HepG2 (cell line): ENCODE measurements at regions not wholly inside any gene's neighbourhood (a gene's known extent, or its start where the extent isn't known, plus 50 kb on each side); places are given as distances from the start of the nearest gene placed in this dataset.

ENCODE experiments used
- ATAC-seq: fragments of 200-7000 bp; cut with Tn5 transposase; 3 replicates; pipeline ENCODE4 v1.9.1; 2020; ENCODE audit warnings: mild to moderate bottlenecking, moderate library complexity
- BruUV-seq: library from RNA; stranded (reverse); fragments of 400-500 nt; replicated peaks from 2 replicates; lab custom pipeline; 2021; lab: Mats Ljungman, UMichigan
- CTCF ChIA-PET: fragments of 300-600 bp; formaldehyde crosslinking; extraction: SDS; loops from one replicate; lab custom pipeline; 2021; ENCODE audit warnings: low total read pairs, inconsistent platforms, low intra/inter-chr PET ratio; lab: Yijun Ruan, JAX
- POLR2A ChIA-PET: fragments of 350-600 bp; sonication (Branson Sonifier 250); formaldehyde crosslinking; loops from one replicate; lab custom pipeline; 2020; ENCODE audit warnings: antibody characterized with exemption, inconsistent platforms; lab: Yijun Ruan, JAX
- DNase-seq: peaks from one replicate; pipeline ENCODE4 v3.0.0-alpha.2; 2015; ENCODE audit warnings: low spot score
- FAIRE-seq: peaks from 3 replicates; lab custom pipeline; 2011; peaks lifted over from hg19 to GRCh38; lab: Jason Lieb, UNC
- H2AFZ ChIP-seq: one replicate; pipeline ENCODE4 v1.6.1; 2011; ENCODE audit warnings: low read length, inconsistent platforms
- H3K27ac ChIP-seq: fragments of 300-600 bp; 3 replicates; pipeline ENCODE4 v1.8.0; 2011; ENCODE audit warnings: mixed run types, mild to moderate bottlenecking, mixed read lengths, low read length, inconsistent platforms; ENCODE audit not compliant: insufficient read depth; ENCODE audit errors: extremely low read length
- H3K27me3 ChIP-seq, 2 experiments: fragments of 200-600 bp in 1 of 2; 2 replicates in 1 of 2; 3 replicates in 1 of 2; pipeline versions ENCODE4 v1.6.0 to v1.8.0; 2011; ENCODE audit warnings: low read length in 2 of 2, mild to moderate bottlenecking in 2 of 2, moderate library complexity in 2 of 2, inconsistent platforms in 1 of 2; ENCODE audit not compliant: insufficient read depth in 2 of 2, control insufficient read depth in 1 of 2
- H3K36me3 ChIP-seq, 2 experiments: fragments of 200-600 bp in 1 of 2; replicated peaks in 1 of 2; 2 replicates in 1 of 2; 3 replicates in 1 of 2; pipeline versions ENCODE4 v1.5.1 to v1.8.0; 2011; ENCODE audit warnings: low read length in 2 of 2, inconsistent platforms in 1 of 2; ENCODE audit not compliant: insufficient read depth in 2 of 2, control insufficient read depth in 1 of 2
- H3K4me1 ChIP-seq: 2 replicates; pipeline ENCODE4 v1.5.1; 2012; ENCODE audit warnings: low read length, inconsistent platforms; ENCODE audit not compliant: insufficient read depth
- H3K4me2 ChIP-seq: 2 replicates; pipeline ENCODE4 v1.6.0; 2011; ENCODE audit warnings: low read depth, low read length, inconsistent platforms
- H3K4me3 ChIP-seq, 3 experiments: fragments of 200-600 bp in 1 of 3; sonication (generic), shearing (Covaris generic) in 1 of 3; replicated peaks in 1 of 3; 2 replicates each; pipeline ENCODE4 v1.5.1; 2011 to 2016; ENCODE audit warnings: low read length in 3 of 3, inconsistent platforms in 2 of 3, low read depth in 2 of 3, mild to moderate bottlenecking in 2 of 3, control low read depth in 1 of 3, mixed read lengths in 1 of 3; ENCODE audit not compliant: insufficient read depth in 1 of 3
- H3K79me2 ChIP-seq: one replicate; pipeline ENCODE4 v1.6.1; 2011; ENCODE audit warnings: low read length, inconsistent platforms; ENCODE audit not compliant: insufficient read depth
- H3K9ac ChIP-seq: 2 replicates; pipeline ENCODE4 v1.6.0; 2011; ENCODE audit warnings: mild to moderate bottlenecking, low read depth, low read length, inconsistent platforms; ENCODE audit not compliant: insufficient read depth
- H3K9me3 ChIP-seq: 2 replicates; pipeline ENCODE4 v1.5.1; 2012; ENCODE audit warnings: mild to moderate bottlenecking, low read length
- H4K20me1 ChIP-seq: 2 replicates; pipeline ENCODE4 v1.6.0; 2011; ENCODE audit warnings: inconsistent platforms, mild to moderate bottlenecking, low read length, moderate library complexity; ENCODE audit not compliant: insufficient read depth
- CC2D1A ChIP-seq: sonication (generic); formaldehyde crosslinking; IDR thresholded peaks from 2 replicates; pipeline ENCODE4 v1.8.1; 2023; ENCODE audit warnings: mild to moderate bottlenecking, missing genetic modification reagents
- MED8 ChIP-seq: sonication (generic); formaldehyde crosslinking; IDR thresholded peaks from 2 replicates; pipeline ENCODE4 v1.8.1; 2023; ENCODE audit warnings: mild to moderate bottlenecking, missing genetic modification reagents; ENCODE audit not compliant: insufficient replicate concordance
- MEIS2 ChIP-seq: sonication (generic); formaldehyde crosslinking; IDR thresholded peaks from 2 replicates; pipeline ENCODE4 v1.9.0; 2021; ENCODE audit warnings: mild to moderate bottlenecking, missing genetic modification reagents
- MYC ChIP-seq: sonication (generic); formaldehyde crosslinking; IDR thresholded peaks from 2 replicates; pipeline ENCODE4 v1.9.0; 2021; ENCODE audit warnings: missing genetic modification reagents, borderline replicate concordance
- NCOA5 ChIP-seq: sonication (generic); formaldehyde crosslinking; IDR thresholded peaks from 2 replicates; pipeline ENCODE4 v1.4.0; 2020; ENCODE audit warnings: missing genetic modification reagents
- NFRKB ChIP-seq: fragments of 450-650 bp; IDR thresholded peaks from 2 replicates; pipeline ENCODE4 v1.6.1; 2017
- RBFOX2 ChIP-seq: fragments of 200-400 bp; formaldehyde crosslinking; IDR thresholded peaks from 2 replicates; pipeline ENCODE4 v1.6.1; 2017; ENCODE audit warnings: low read depth, mild to moderate bottlenecking, low read length
- REXO4 ChIP-seq: sonication (generic); formaldehyde crosslinking; IDR thresholded peaks from 2 replicates; pipeline ENCODE4 v1.8.0; 2022; ENCODE audit warnings: missing genetic modification reagents, mild to moderate bottlenecking, borderline replicate concordance
- ZNF616 ChIP-seq: sonication (generic); formaldehyde crosslinking; IDR thresholded peaks from 2 replicates; pipeline ENCODE4 v1.5.0; 2020; ENCODE audit warnings: low read depth, mild to moderate bottlenecking, missing genetic modification reagents
- ZNF713 ChIP-seq: sonication (generic); formaldehyde crosslinking; IDR thresholded peaks from 2 replicates; pipeline ENCODE4 v1.4.0; 2020; ENCODE audit warnings: mild to moderate bottlenecking, missing genetic modification reagents
- ZNF780A ChIP-seq: sonication (generic); formaldehyde crosslinking; IDR thresholded peaks from 2 replicates; pipeline ENCODE4 v1.8.0; 2022; ENCODE audit warnings: mild to moderate bottlenecking, missing genetic modification reagents, moderate library complexity
- in situ Hi-C: cut with HindIII; loops from 2 replicates; pipeline ENCODE4 v1.10.0; 2017; ENCODE audit warnings: low pct_unique_long_range_greater_than_20kb; ENCODE audit not compliant: extremely low pct_ligation_motif_present
- intact Hi-C: fragments of 100-400 bp; cut with micrococcal nuclease; formaldehyde crosslinking; loops from one replicate; pipeline ENCODE4 v1.10.0; 2022; ENCODE audit not compliant: unreplicated experiment

- TF ChIP-seq ZNF616 (CRISPR knock-in tag) (no peak), ZNF780A (CRISPR knock-in tag) (no peak)
These were observed 610.7 kb downstream of the TMEM114 start (continued) for GRCh38 chr16:7979448-7980132.

GRCh38 chr16:7976563-7976962 lies 613.7 kb downstream of the TMEM114 start:
- Histone ChIP-seq H3K4me3 (no peak overlapping the region), H3K27me3 (no peaks in the 10 kb centered on the region), H3K9me3 (peaks cover 8% of the 10 kb centered on the region; the same call in 1 of the 2 replicates), H3K79me2 (no peaks in the 10 kb centered on the region), H3K4me2 (no peak overlapping the region), H3K4me1 (no peaks in the 10 kb centered on the region), H3K36me3 (no peaks in the 10 kb centered on the region), H4K20me1 (no peaks in the 10 kb centered on the region), H2AFZ (no peak overlapping the region), H3K27ac (no peak overlapping the region), H3K9ac (no peak overlapping the region)
- in situ Hi-C loops = no loop called here
- ChIA-PET CTCF (no interaction called here), POLR2A (no interaction called here)
- ATAC-seq (no peak), FAIRE-seq (no peak), DNase-seq (no peak)
- BruUV-seq = no TSS peak
- TF ChIP-seq MEIS2 (CRISPR knock-in tag) (no peak), REXO4 (CRISPR knock-in tag) (no peak), NFRKB (no peak), NCOA5 (no peak), CC2D1A (no peak), MED8 (CRISPR knock-in tag) (no peak), RBFOX2 (no peak), ZNF713 (CRISPR knock-in tag) (no peak), MYC (CRISPR knock-in tag) (no peak)
- intact Hi-C loops = no loop called here
